PC-9 (cell line): ENCODE measurements at regions not wholly inside any gene's neighbourhood (a gene's known extent, or its start where the extent isn't known, plus 50 kb on each side); places are given as distances from the start of the nearest gene placed in this dataset.
"Not testable (repeated sequence)": the region's sequence is repeated elsewhere in the genome, so short reads cannot be mapped to it uniquely, and the experiment has no call there.

Experiments used
- BruUV-seq: library from RNA; stranded (reverse); fragments of 400-500 nt; replicated peaks from 2 replicates; lab custom pipeline; 2021; lab: Mats Ljungman, UMichigan
- CTCF ChIA-PET: fragments of 300-600 bp; sonication (Branson Sonifier 250); formaldehyde crosslinking; loops from one replicate; lab custom pipeline; 2022; ENCODE audit warnings: antibody characterized with exemption; lab: Charles Lee
- POLR2A ChIA-PET: fragments of 300-600 bp; sonication (Branson Sonifier 250); formaldehyde crosslinking; loops from one replicate; lab custom pipeline; 2022; ENCODE audit warnings: antibody characterized with exemption; ENCODE audit not compliant: unreplicated experiment; lab: Charles Lee
- DNase-seq, 2 experiments: peaks; one replicate each; pipeline versions ENCODE4 v3.0.0 to v3.0.0-alpha.2; 2015 to 2022; ENCODE audit warnings: mixed read lengths in 1 of 2
- H2AFZ ChIP-seq: fragments of 200-600 bp; sonication (generic); 2 replicates; pipeline ENCODE4 v1.8.1; 2017; ENCODE audit warnings: antibody characterized with exemption
- H3F3A ChIP-seq: fragments of 200-600 bp; sonication (generic); 2 replicates; pipeline ENCODE4 v1.8.1; 2017; ENCODE audit warnings: antibody characterized with exemption, mild to moderate bottlenecking, low read depth; ENCODE audit not compliant: insufficient read depth
- H3K27ac ChIP-seq: fragments of 200-600 bp; sonication (generic); 2 replicates; pipeline ENCODE4 v1.6.1; 2016; ENCODE audit warnings: mixed run types
- H3K27me3 ChIP-seq: fragments of 200-600 bp; sonication (generic); 2 replicates; pipeline ENCODE4 v1.6.1; 2016; ENCODE audit warnings: low read depth, mixed run types; ENCODE audit not compliant: insufficient read depth
- H3K36me3 ChIP-seq: fragments of 200-600 bp; sonication (generic); 2 replicates; pipeline ENCODE4 v1.6.1; 2016; ENCODE audit warnings: low read depth, mixed run types
- H3K4me1 ChIP-seq: fragments of 200-600 bp; sonication (generic); replicated peaks from 2 replicates; pipeline ENCODE4 v1.6.1; 2016; ENCODE audit warnings: mixed run types; ENCODE audit not compliant: insufficient read depth
- H3K4me2 ChIP-seq: fragments of 200-600 bp; sonication (generic); 2 replicates; pipeline ENCODE4 v1.6.1; 2017; ENCODE audit warnings: mixed run types
- H3K4me3 ChIP-seq: fragments of 200-600 bp; sonication (generic); 2 replicates; pipeline ENCODE4 v1.6.1; 2016; ENCODE audit warnings: mixed run types
- H3K79me2 ChIP-seq: fragments of 200-600 bp; sonication (generic); 2 replicates; pipeline ENCODE4 v1.6.1; 2017; ENCODE audit warnings: low read depth, mixed run types
- H3K9me2 ChIP-seq: fragments of 200-600 bp; sonication (generic); 2 replicates; pipeline ENCODE4 v1.8.1; 2017; ENCODE audit warnings: mild to moderate bottlenecking; ENCODE audit not compliant: insufficient read depth
- H3K9me3 ChIP-seq: fragments of 200-600 bp; sonication (generic); 2 replicates; pipeline ENCODE4 v1.8.1; 2016; ENCODE audit warnings: low read depth; ENCODE audit not compliant: insufficient read depth
- H4K20me1 ChIP-seq: fragments of 200-600 bp; sonication (generic); 2 replicates; pipeline ENCODE4 v1.8.1; 2017; ENCODE audit not compliant: insufficient read depth
- EZH2 ChIP-seq: fragments of 200-600 bp; sonication (generic); IDR thresholded peaks from 2 replicates; pipeline ENCODE4 v1.8.0; 2017; ENCODE audit warnings: antibody characterized with exemption, low read depth
- intact Hi-C: fragments of 100-400 bp; cut with micrococcal nuclease; formaldehyde crosslinking; loops from one replicate; pipeline ENCODE4 v1.10.0; 2022; ENCODE audit not compliant: unreplicated experiment
- TF ChIP-seq, protein P1 (sequence below): fragments of 200-600 bp; sonication (generic); conservative IDR thresholded peaks from 2 replicates; pipeline ENCODE4 v1.6.1; 2017; ENCODE audit warnings: mixed run types, antibody characterized with exemption, mild to moderate bottlenecking, moderate library complexity

DNA sequence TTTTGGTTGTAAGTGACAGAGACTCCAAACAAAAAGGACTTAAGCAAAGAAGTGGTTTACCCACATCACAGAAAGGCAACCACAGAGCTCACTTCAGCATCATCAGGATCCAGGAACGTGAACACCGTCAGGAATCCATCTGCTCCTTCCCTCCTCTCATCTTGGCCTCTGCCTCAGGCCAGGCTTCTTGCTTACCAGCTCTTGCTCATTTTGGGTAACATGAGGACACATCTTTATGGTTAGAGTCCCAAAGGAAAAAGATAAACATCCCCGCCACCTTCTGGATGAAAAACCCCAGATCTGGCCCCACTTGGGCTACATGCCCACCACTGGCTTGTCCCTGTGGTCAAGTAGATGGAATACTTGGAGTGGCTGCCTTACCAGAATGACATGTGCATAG lies 176.8 kb upstream of the RPL34 start:
- CTCF ChIA-PET: no interaction called here
- no peak overlapping the region for H3K4me2 ChIP-seq
- POLR2A ChIA-PET: no interaction called here
- no peaks in the 10 kb centered on the region for H3K4me1 ChIP-seq
- H3K36me3 ChIP-seq: no peaks in the 10 kb centered on the region
- intact Hi-C loops: no loop called here
- H3K9me2 ChIP-seq: no peaks in the 10 kb centered on the region
- no peak overlapping the region for H3K4me3 ChIP-seq
- H3K27me3 ChIP-seq: no peaks in the 10 kb centered on the region
- DNase-seq: no peak
- no peaks in the 10 kb centered on the region for H4K20me1 ChIP-seq
- TF ChIP-seq, protein P1, sequence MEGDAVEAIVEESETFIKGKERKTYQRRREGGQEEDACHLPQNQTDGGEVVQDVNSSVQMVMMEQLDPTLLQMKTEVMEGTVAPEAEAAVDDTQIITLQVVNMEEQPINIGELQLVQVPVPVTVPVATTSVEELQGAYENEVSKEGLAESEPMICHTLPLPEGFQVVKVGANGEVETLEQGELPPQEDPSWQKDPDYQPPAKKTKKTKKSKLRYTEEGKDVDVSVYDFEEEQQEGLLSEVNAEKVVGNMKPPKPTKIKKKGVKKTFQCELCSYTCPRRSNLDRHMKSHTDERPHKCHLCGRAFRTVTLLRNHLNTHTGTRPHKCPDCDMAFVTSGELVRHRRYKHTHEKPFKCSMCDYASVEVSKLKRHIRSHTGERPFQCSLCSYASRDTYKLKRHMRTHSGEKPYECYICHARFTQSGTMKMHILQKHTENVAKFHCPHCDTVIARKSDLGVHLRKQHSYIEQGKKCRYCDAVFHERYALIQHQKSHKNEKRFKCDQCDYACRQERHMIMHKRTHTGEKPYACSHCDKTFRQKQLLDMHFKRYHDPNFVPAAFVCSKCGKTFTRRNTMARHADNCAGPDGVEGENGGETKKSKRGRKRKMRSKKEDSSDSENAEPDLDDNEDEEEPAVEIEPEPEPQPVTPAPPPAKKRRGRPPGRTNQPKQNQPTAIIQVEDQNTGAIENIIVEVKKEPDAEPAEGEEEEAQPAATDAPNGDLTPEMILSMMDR: no peak
- no peak for TF ChIP-seq EZH2
- H3K27ac ChIP-seq: no peak overlapping the region
- H3F3A ChIP-seq: no peaks in the 10 kb centered on the region
- BruUV-seq: no TSS peak
- no peaks in the 10 kb centered on the region for H3K9me3 ChIP-seq
- no peaks in the 10 kb centered on the region for H3K79me2 ChIP-seq
- H2AFZ ChIP-seq: no peak overlapping the region

DNA sequence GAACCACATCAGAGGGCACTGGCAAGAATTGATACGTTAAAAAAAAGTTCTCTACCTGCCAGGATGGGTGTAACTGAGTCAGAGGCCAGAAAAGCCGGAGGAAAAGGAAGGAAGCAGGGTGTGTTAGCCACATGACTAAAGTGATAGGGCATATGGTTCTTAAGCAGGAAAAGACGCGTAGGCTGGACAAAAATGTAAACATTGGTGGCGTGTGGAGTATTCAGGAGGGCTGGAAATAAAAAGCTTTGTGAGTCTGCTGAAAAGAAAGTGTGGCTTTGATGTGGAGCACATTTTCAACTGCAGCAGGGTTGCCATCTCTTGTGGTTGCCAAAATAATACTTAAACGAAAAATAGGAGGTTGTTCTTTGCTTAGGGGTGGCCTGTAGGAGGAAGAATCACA lies 186.5 kb upstream of the RPL34 start:
- no TSS peak for BruUV-seq
- TF ChIP-seq, protein P1: no peak
- no peak for TF ChIP-seq EZH2
- Histone ChIP-seq H3K36me3 (no peaks in the 10 kb centered on the region), H3K27ac (no peak overlapping the region), H3K9me3 (no peaks in the 10 kb centered on the region), H3K4me2 (no peak overlapping the region), H4K20me1 (no peaks in the 10 kb centered on the region), H3K79me2 (no peaks in the 10 kb centered on the region), H2AFZ (no peak overlapping the region), H3F3A (no peaks in the 10 kb centered on the region), H3K4me3 (no peak overlapping the region), H3K9me2 (no peaks in the 10 kb centered on the region), H3K4me1 (no peaks in the 10 kb centered on the region), H3K27me3 (no peaks in the 10 kb centered on the region)
- no peak for DNase-seq
- CTCF ChIA-PET: no interaction called here
- intact Hi-C loops: no loop called here
- POLR2A ChIA-PET: no interaction called here

DNA sequence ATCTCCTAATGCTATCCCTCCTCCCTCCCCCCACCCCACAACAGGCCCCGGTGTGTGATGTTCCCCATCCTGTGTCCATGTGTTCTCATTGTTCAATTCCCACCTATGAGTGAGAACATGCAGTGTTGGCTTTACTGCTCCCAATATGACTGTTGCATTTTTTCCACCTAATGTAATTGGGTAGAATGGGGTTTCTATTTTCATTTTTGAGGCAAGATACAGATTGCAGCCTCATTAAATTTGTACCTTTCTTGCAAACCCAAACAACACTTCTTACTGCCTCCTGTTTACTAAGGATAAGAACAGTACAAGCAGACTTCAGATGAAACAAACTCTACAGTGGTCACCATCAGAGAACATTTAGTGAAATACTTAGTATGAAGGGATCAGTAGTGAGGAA lies 187.0 kb upstream of the RPL34 start:
- POLR2A ChIA-PET, intact Hi-C loops: not testable (repeated sequence)

DNA sequence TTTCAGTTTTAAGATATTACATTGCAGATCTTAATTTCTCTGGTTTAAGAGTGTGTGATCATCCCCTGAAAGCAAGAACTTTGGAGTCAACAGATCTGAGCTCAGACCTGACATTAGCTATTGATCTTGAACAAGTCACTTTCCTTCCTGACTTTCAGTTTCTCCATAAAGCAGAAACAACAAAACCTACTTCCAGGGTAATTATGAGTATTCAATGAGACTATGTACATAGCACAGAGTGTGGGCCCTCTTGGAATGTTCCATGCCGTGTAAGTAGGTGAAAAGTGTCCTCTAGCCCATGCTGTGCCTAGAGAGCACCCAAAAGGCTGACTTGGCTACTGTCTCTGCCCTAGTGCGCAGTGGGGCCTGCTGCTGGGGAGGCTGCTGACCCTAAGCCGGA lies 188.0 kb upstream of the RPL34 start:
- Histone ChIP-seq H3K4me2 (no peak overlapping the region), H3K9me3 (no peaks in the 10 kb centered on the region), H3K4me1 (no peaks in the 10 kb centered on the region), H3F3A (no peaks in the 10 kb centered on the region), H3K4me3 (no peak overlapping the region), H3K9me2 (no peaks in the 10 kb centered on the region), H2AFZ (no peak overlapping the region), H3K36me3 (no peaks in the 10 kb centered on the region), H3K27ac (no peak overlapping the region), H4K20me1 (no peaks in the 10 kb centered on the region), H3K79me2 (no peaks in the 10 kb centered on the region), H3K27me3 (no peaks in the 10 kb centered on the region)
- BruUV-seq: no TSS peak
- POLR2A ChIA-PET: no interaction called here
- DNase-seq: no peak
- no peak for TF ChIP-seq EZH2
- TF ChIP-seq, protein P1: no peak
- intact Hi-C loops: no loop called here
- CTCF ChIA-PET: no interaction called here

More for the DNA sequence above, 187.0 kb upstream of the RPL34 start:
- H3K36me3 ChIP-seq, H3K4me1 ChIP-seq, H3F3A ChIP-seq, H3K9me2 ChIP-seq, DNase-seq, H3K4me3 ChIP-seq, BruUV-seq, H3K79me2 ChIP-seq, H2AFZ ChIP-seq, H3K4me2 ChIP-seq, H4K20me1 ChIP-seq, H3K9me3 ChIP-seq, CTCF ChIA-PET, H3K27ac ChIP-seq, H3K27me3 ChIP-seq: not testable (repeated sequence)
